ENCODE measurements at regions not wholly inside any gene's neighbourhood (a gene's known extent, or its start where the extent isn't known, plus 50 kb on each side); places are given as distances from the start of the nearest gene placed in this dataset.
A peak's percentile ranks its signal among the peaks of the same experiment; 100 is the strongest.

DNA sequence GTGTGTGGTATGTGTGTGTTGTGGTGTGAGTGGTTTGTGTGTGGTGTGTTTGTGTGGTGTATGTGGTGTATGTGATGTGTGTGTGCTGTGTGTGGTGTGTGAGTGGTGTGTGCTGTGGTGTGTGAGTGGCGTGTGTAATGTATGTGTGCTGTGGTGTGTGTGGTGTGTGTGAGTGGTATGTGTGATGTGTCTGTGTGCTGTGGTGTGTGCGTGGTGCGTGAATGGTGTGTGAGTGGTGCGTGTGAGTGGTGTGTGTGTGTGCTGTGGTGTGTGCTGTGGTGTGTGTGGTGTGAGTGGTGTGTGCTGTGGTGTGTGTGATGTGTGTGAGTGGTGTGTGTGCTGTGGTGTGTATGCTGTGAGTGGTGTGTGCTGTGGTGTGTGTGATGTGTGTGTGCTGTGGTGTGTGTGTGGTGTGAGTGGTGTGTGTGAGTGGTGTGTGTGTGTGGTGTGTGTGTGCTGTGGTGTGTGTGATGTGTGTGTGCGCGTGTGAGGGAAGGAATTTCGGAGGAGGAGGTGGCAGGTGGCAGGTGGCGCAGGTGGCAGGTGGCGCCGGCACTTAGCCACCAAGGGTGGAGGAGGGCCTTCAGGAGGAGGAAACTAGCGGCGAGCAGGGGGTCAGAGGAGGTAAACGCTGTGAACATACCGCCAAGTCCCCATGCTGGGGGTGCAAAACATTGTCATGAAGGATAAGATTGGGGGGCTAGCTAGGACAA, 191.8 kb downstream of the MELK start:
- DNase-seq (ENCODE audit: low spot score): no peak

DNA sequence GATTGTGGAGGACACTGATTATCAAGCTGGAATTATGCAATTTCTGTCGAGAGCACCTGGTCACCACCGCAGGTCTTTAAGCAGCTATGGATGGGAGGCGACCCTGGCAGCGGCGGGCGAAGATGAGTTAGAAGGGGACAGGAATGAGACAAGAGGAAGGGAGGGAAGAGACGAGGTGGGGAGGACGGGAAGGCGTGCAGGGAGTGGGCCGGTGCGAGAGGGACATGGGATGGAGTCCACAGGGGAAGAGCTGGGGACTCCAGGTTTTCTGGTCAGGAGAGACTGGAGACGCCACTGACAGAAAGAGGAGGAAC, 192.3 kb downstream of the MELK start:
- DNase-seq (ENCODE audit: low spot score): no peak

DNA sequence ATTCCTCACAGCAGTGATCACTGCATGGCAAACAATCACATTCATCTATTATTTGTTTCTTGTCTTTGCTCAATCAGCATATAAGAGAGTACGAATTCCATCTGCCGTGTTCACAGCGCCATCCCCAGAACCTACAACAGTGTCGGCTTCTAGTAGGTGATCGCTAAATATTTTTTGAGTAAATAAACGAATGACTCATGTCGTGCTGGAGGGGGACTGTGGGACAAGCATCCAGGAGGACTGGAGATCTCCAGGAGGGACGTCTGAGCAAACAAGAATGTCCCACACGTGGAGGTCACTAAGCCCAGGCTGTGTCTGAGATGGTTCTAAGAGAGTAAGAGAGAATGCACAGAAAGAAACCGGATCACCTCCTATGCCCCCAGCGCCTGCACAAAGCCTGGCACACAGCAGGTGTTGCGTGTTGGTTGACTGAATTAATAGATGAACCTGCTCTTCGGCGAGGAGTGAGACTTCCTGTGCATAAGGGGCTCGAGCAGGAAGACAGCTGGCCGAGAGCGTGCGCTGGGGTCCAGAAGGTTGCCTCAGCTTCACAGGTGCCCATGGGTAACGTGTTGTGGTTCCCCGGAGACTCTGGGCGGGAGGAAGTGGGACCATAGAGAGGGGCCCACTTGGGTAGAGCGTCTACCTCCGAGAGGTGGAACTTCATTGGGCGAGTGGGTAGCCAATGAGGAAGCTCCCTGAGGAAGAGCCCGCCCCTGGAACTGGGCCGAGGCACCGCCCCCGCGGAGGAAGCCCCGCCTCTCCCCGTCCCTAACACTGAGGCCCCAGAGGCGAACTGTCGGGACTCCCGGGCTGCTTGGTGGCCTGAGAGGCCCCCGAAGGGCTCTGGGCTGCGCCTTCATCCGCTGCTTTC, 193.0 kb downstream of the MELK start:
- DNase-seq (ENCODE audit: low spot score): peak; percentile 96

DNA sequence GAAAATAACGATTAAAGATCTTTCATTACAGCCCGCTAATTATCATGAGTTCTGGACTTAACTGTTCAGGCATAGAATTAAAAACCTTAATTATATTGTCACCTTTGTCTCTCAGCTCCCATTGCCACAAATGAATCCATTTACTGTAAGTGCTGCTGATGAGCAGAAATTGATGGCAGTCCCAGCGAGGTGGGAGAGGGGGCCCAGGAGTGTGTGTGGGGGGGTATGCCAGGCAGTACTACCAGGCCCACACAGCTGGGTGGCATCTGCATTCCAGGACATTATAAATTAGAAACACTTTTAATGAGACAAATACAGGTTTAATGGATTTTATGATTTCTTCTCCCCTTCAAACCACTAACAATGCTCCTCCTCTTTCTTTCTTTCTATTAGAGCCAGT, 196.0 kb downstream of the MELK start:
- DNase-seq (ENCODE audit: low spot score): no peak

DNA sequence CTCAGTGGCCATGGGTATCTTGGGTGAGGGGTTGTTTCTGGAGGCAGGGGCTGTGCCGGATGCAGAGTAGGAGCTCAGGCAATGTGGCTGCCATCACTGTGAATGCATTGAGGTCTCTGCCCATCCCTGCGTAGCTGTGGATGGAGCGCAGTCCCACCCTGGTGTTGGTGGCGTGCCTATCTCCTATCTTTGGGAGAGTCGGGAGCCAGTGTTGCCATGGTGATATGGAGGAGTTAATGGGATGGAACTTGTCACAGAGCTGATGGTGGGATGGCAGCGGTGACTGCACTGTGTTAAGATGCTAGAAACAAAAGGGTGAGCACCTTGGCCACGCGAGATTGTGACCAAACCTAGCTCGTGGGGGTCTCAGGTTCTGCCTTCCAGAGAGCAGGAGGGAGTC, 197.3 kb downstream of the MELK start:
- no peak for DNase-seq (ENCODE audit: low spot score)

DNA sequence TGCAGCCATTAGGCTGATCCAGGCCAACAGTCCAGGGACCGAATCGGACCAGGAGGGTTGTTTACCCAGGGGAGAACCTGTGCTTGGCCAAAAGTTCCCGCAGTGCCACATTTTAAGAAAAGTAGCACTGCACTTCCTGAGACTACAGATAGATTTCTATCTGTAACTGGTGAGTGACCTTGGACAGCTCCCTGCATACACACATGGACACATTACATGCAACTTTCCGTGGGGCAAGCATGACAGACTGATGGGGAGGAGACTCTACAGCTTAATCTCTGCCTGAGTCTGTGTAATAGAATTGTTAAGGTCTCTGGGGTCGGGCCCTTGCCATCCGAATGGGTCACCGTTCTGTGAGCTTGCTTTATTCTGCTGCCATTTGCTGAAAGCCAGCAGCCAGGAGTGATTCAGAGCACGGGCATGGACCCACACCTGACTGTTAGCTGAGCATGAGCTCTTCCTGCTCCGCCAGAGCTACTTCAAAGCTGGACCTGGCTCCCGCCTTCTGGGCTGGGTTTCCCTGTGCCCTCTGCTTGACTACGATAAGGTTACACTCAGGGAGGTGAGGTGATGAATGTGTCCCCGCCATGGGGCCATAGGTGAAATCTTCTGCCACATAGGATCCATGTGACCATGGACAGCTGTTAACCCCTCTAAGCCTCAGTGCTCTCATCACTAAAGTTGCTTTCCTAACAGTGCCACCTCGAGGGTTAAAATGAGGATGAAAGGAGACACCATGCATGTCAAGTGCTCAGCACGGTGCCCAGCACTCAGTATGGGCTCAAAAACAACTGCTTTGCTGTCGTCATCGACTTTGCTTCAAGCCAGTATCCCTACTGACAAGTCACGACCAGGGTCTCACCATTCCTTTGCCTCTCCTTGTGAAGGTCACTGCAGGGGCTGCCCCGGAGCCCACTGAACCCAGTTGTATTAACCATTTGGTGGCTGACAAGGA, 200.0 kb downstream of the MELK start:
- DNase-seq (ENCODE audit: low spot score): no peak

DNA sequence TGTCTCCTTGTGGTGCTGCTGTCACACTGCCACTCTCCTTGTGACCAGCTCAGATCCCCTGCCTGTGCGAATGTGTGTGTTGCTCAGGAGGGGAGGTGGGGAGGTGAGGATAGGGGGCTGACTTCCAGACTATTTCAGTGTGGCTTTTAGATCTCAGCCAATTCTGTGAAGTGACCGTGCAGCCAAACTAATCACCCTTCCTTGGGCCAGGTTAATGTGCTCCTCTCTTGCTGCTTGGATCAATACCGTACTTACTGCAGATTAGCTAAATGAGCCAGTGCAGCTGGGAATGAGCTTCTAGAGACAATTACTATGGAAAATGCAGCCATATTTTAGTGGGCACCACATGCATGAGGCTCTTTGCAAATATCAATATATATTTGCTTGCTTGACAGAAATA, 206.0 kb downstream of the MELK start:
- DNase-seq (ENCODE audit: low spot score): no peak

DNA sequence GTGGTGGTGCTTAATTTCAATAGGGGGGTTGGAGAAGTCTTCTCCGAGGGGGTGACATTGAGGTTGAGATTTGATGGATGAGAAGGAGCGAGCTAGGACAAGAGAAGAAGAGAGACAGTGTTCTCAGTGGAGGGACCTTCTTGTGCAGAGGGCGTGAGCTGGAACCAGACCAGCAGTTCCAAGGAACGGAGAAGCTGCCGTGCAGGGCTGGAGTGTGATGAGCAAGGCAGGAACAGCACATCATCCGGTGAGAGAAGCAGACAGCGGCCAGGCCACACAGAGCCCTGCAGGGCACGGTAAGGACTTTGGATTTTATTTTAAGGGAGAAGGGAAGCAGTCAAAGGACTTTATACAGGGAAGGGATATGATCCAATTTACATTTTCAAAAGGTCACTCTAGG, 206.9 kb downstream of the MELK start:
- DNase-seq (ENCODE audit: low spot score): no peak

DNA sequence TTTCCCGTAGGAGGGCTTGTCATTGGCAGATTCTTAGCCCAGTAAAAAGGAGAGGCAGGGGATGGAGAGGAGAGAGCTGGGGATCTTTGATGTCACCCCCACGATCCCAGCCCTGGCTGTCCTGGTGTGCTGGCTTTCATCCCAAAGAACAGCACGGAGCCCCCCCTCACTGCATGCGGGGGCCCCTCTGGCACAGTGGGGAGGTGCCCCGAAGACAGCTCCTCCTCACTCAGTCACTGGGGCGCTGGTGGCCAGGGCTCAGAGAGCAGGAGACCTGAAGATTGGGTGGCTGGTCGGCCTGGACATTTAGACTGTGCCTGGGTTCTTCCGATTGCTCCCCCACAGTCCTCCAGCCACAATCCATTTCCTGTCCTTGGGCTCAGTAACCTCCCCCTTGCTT, 207.5 kb downstream of the MELK start:
- no peak for DNase-seq (ENCODE audit: low spot score)

DNA sequence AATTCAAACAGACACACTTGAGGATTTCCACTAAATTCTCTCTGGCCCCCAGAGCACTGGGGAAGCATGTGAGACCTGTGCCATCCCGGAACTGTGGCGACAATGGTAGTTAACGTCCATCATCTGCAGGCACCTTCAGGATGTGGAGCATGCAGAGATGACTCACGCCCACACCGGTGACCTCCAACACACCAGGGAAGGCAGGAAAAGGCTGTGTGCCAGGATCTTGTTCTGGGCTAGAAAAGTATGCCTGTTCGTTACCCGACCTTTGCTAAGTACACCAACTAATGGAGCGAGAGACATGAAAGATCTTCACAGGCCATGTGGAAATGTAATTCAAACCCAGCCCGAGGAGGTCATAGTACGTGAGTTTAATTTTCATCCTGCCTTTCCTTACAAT, 208.8 kb downstream of the MELK start:
- DNase-seq (ENCODE audit: low spot score): no peak
